ENCODE measurements at regions not wholly inside any gene's neighbourhood (a gene's known extent, or its start where the extent isn't known, plus 50 kb on each side); places are given as distances from the start of the nearest gene placed in this dataset.

- WGBS, 3 donors = 73 to 87% (median 77%) methylated on average over 10 of the region's 10 CpGs
- no peaks in the 10 kb centered on the region for H3K36me3 ChIP-seq
- H3K4me1 ChIP-seq (ENCODE audit: insufficient read depth) = no peaks in the 10 kb centered on the region
- TF ChIP-seq POLR2A (IDR thresholded peaks at IDR 0.05) (no peak), EP300 (IDR thresholded peaks at IDR 0.05) (no peak)
- TF ChIP-seq, protein P1, sequence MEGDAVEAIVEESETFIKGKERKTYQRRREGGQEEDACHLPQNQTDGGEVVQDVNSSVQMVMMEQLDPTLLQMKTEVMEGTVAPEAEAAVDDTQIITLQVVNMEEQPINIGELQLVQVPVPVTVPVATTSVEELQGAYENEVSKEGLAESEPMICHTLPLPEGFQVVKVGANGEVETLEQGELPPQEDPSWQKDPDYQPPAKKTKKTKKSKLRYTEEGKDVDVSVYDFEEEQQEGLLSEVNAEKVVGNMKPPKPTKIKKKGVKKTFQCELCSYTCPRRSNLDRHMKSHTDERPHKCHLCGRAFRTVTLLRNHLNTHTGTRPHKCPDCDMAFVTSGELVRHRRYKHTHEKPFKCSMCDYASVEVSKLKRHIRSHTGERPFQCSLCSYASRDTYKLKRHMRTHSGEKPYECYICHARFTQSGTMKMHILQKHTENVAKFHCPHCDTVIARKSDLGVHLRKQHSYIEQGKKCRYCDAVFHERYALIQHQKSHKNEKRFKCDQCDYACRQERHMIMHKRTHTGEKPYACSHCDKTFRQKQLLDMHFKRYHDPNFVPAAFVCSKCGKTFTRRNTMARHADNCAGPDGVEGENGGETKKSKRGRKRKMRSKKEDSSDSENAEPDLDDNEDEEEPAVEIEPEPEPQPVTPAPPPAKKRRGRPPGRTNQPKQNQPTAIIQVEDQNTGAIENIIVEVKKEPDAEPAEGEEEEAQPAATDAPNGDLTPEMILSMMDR (IDR thresholded peaks at IDR 0.05) = no peak
- intact Hi-C loops (cut with DNase I) = no loop called here
- H3K27ac ChIP-seq = no peak overlapping the region
- no peak for DNase-seq
- no peaks in the 10 kb centered on the region for H3K27me3 ChIP-seq
- no peak overlapping the region for H3K4me3 ChIP-seq
- H3K9me3 ChIP-seq = no peaks in the 10 kb centered on the region
Measured at GRCh38 chr5:2003206-2003605, 120.5 kb upstream of the IRX4 start.

GRCh38 chr5:2001300-2001699 is 118.6 kb upstream of the IRX4 start:
- Histone ChIP-seq H3K4me3 (no peak overlapping the region), H3K9me3 (no peaks in the 10 kb centered on the region), H3K36me3 (no peaks in the 10 kb centered on the region), H3K4me1 (ENCODE audit: insufficient read depth) (no peaks in the 10 kb centered on the region), H3K27me3 (no peaks in the 10 kb centered on the region), H3K27ac (no peak overlapping the region)
- 70 to 83% (median 76%) methylated on average over 12 of the region's 12 CpGs for WGBS, 3 donors
- intact Hi-C loops (cut with DNase I) = no loop called here
- DNase-seq = no peak
- no peak for TF ChIP-seq EP300 (IDR thresholded peaks at IDR 0.05)
- TF ChIP-seq, protein P1 (IDR thresholded peaks at IDR 0.05) = no peak
- no peak for TF ChIP-seq POLR2A (IDR thresholded peaks at IDR 0.05)

GRCh38 chr5:2000591-2000990 is 117.9 kb upstream of the IRX4 start:
- no peaks in the 10 kb centered on the region for H3K4me1 ChIP-seq (ENCODE audit: insufficient read depth)
- H3K27me3 ChIP-seq = no peaks in the 10 kb centered on the region
- H3K4me3 ChIP-seq = no peak overlapping the region
- H3K9me3 ChIP-seq = no peaks in the 10 kb centered on the region
- H3K27ac ChIP-seq = no peak overlapping the region
- no peak for DNase-seq
- 74 to 81% (median 77%) methylated on average over 12 of the region's 12 CpGs for WGBS, 3 donors
- intact Hi-C loops (cut with DNase I) = no loop called here
- TF ChIP-seq EP300 (IDR thresholded peaks at IDR 0.05) (no peak), POLR2A (IDR thresholded peaks at IDR 0.05) (no peak)
- TF ChIP-seq, protein P1 (IDR thresholded peaks at IDR 0.05) = no peak
- H3K36me3 ChIP-seq = no peaks in the 10 kb centered on the region

DNA sequence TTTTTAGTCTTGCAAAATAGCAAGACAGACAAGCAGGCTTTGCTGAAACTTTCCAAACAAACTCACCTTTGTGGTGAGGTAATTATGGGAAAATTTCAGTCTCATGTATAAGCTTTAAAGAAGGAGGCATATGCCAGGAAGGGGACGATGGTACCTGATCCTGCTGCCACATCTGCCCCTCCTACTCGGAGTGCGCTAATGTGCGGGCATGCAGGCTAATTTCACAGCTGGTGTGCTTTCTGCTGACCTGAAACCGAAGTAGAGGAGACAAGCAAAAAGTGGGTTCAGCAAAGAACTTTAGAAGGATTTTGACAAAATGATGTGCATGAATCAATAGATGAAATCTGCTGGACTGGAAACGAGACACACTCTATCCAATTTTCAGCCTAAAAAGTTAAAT is 117.1 kb upstream of the IRX4 start:
- no peak for TF ChIP-seq EP300 (IDR thresholded peaks at IDR 0.05)
- no peak for TF ChIP-seq POLR2A (IDR thresholded peaks at IDR 0.05)
- TF ChIP-seq, protein P1 (IDR thresholded peaks at IDR 0.05) = no peak
- intact Hi-C loops (cut with DNase I) = no loop called here
- no peaks in the 10 kb centered on the region for H3K27me3 ChIP-seq
- no peak overlapping the region for H3K4me3 ChIP-seq
- no peak overlapping the region for H3K27ac ChIP-seq
- WGBS, 3 donors = 72 to 79% (median 77%) methylated on average over 6 of the region's 6 CpGs
- no peak for DNase-seq
- H3K4me1 ChIP-seq (ENCODE audit: insufficient read depth) = no peaks in the 10 kb centered on the region
- no peaks in the 10 kb centered on the region for H3K36me3 ChIP-seq
- no peaks in the 10 kb centered on the region for H3K9me3 ChIP-seq

Measured in ovary (tissue), 7 donors.